ENCODE measurements at regions not wholly inside any gene's neighbourhood (a gene's known extent, or its start where the extent isn't known, plus 50 kb on each side); places are given as distances from the start of the nearest gene placed in this dataset.
"Not testable (repeated sequence)": the region's sequence is repeated elsewhere in the genome, so short reads cannot be mapped to it uniquely, and the experiment has no call there.

- Histone ChIP-seq H3K27me3 (ENCODE audit: control insufficient read depth, insufficient read depth, low read length, poor library complexity, severe bottlenecking) (no peaks in the 10 kb centered on the region), H3K27ac (ENCODE audit: low read depth, low read length) (no peak overlapping the region), H3K36me3 (ENCODE audit: control insufficient read depth, insufficient read depth, low read length) (no peaks in the 10 kb centered on the region), H3K4me3 (ENCODE audit: low read length) (no peak overlapping the region), H3K9me3 (ENCODE audit: control insufficient read depth, low read length) (no peaks in the 10 kb centered on the region), H3K4me1 (ENCODE audit: control insufficient read depth, insufficient read depth, low read length) (no peaks in the 10 kb centered on the region), H3K9ac (ENCODE audit: extremely low read depth, low read length, poor library complexity, severe bottlenecking) (no peak overlapping the region)
- TF ChIP-seq CTCF (conservative IDR thresholded peaks at IDR 0.05): no peak
- Mint-ChIP-seq H3K4me3 (no peak overlapping the region), H3K27me3 (ENCODE audit: insufficient read depth) (no peaks in the 10 kb centered on the region), H3K27ac (no peak overlapping the region), H3K4me1 (no peaks in the 10 kb centered on the region), H3K36me3 (ENCODE audit: low read depth) (no peaks in the 10 kb centered on the region), H3K9me3 (peaks cover 2% of the 10 kb centered on the region)
- WGBS, 2 experiments (ENCODE audit: insufficient coverage in 1 of 2, insufficient read length in 1 of 2): 56% methylated on average over 1 of the region's 1 CpG; no CpG with 5 or more reads in 1 of the 2 experiments
- no peak for DNase-seq
Observed at GRCh38 chr7:119879835-119880234, 393.1 kb upstream of the KCND2 start.

DNA sequence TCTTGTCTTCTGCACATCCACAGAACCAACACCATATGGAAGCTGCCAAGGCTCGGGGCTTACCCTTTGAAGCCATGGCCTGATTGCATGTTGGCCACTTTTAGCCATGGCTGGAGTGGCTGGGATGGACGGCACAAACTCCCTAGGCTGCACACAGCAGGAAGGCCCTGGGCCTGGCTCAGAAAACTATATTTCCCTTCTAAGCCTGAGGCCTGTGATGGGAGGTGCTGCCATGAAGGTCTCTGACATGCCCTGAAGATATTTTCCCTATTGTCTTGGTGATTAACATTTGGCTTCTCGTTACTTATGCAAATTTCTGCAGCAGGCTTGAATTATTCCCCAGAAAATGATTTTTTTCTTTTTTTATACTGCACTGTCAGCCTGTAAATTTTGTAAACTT is 387.0 kb upstream of the KCND2 start:
- H3K4me3 ChIP-seq (ENCODE audit: low read length): no peak overlapping the region
- DNase-seq: no peak
- no peaks in the 10 kb centered on the region for H3K36me3 Mint-ChIP-seq (ENCODE audit: low read depth)
- no peaks in the 10 kb centered on the region for H3K27me3 ChIP-seq (ENCODE audit: control insufficient read depth, insufficient read depth, low read length, poor library complexity, severe bottlenecking)
- no peaks in the 10 kb centered on the region for H3K4me1 ChIP-seq (ENCODE audit: control insufficient read depth, insufficient read depth, low read length)
- no peak overlapping the region for H3K27ac ChIP-seq (ENCODE audit: low read depth, low read length)
- H3K36me3 ChIP-seq (ENCODE audit: control insufficient read depth, insufficient read depth, low read length): no peaks in the 10 kb centered on the region
- H3K27ac Mint-ChIP-seq: no peak overlapping the region
- no peak overlapping the region for H3K9ac ChIP-seq (ENCODE audit: extremely low read depth, low read length, poor library complexity, severe bottlenecking)
- H3K4me1 Mint-ChIP-seq: no peaks in the 10 kb centered on the region
- H3K4me3 Mint-ChIP-seq: no peak overlapping the region
- 87 to 100% methylated on average over 1 to 3 of the region's 3 CpGs for WGBS, 2 experiments (ENCODE audit: insufficient coverage in 1 of 2, insufficient read length in 1 of 2)
- H3K27me3 Mint-ChIP-seq (ENCODE audit: insufficient read depth): no peaks in the 10 kb centered on the region
- no peaks in the 10 kb centered on the region for H3K9me3 ChIP-seq (ENCODE audit: control insufficient read depth, low read length)
- H3K9me3 Mint-ChIP-seq: peaks cover 3% of the 10 kb centered on the region
- no peak for TF ChIP-seq CTCF (conservative IDR thresholded peaks at IDR 0.05)

DNA sequence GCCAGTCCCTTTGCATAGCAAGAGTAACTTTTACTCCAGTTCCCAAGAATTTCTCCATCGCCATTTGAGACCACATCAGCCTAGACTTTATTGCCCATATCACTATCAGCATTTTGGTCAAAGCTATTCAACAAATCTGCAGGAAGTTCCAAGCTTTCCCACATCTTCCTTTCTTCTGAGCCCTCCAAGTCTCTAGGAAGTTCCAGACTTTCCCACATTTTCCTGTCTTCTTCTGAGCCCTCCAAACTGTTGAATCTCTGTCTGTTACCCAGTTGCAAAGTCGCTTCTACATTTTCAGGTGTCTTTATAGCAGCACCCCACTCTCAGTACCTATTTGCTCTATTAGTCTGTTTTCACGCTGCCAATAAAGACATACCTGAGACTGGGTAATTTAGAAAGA is 386.4 kb upstream of the KCND2 start:
- not testable (repeated sequence) for H3K27ac ChIP-seq (ENCODE audit: low read depth, low read length); H3K9me3 ChIP-seq (ENCODE audit: control insufficient read depth, low read length); H3K36me3 ChIP-seq (ENCODE audit: control insufficient read depth, insufficient read depth, low read length); H3K27me3 Mint-ChIP-seq (ENCODE audit: insufficient read depth); H3K27me3 ChIP-seq (ENCODE audit: control insufficient read depth, insufficient read depth, low read length, poor library complexity, severe bottlenecking); H3K36me3 Mint-ChIP-seq (ENCODE audit: low read depth); H3K9ac ChIP-seq (ENCODE audit: extremely low read depth, low read length, poor library complexity, severe bottlenecking); DNase-seq; H3K4me3 ChIP-seq (ENCODE audit: low read length); H3K4me3 Mint-ChIP-seq; H3K9me3 Mint-ChIP-seq; H3K4me1 ChIP-seq (ENCODE audit: control insufficient read depth, insufficient read depth, low read length); H3K27ac Mint-ChIP-seq; H3K4me1 Mint-ChIP-seq
- 87 to 90% methylated on average over 1 to 3 of the region's 3 CpGs for WGBS, 2 experiments (ENCODE audit: insufficient coverage in 1 of 2, insufficient read length in 1 of 2)

DNA sequence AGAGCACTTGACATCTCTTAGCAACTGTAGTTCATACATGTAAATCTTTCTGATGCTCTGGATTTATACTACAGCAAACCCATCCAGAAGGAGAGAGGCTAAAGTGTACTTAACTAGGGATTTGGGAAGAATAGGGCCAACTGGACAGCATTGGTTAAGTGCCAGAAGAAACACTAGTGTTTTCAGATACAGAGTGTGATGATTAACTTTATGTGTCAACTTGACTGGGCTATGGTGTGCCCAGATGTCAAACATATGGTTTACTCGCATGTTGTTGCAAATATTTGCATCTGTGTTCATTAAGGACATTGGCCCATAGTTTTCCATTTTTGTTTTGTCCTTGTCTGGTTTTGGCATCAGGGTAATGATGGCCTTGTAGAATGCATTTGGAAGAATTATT is 384.7 kb upstream of the KCND2 start:
- Mint-ChIP-seq H3K27me3 (ENCODE audit: insufficient read depth) (no peaks in the 10 kb centered on the region), H3K27ac (no peak overlapping the region), H3K4me1 (no peaks in the 10 kb centered on the region), H3K36me3 (ENCODE audit: low read depth) (no peaks in the 10 kb centered on the region), H3K9me3 (peaks cover 3% of the 10 kb centered on the region), H3K4me3 (no peak overlapping the region)
- Histone ChIP-seq H3K4me1 (ENCODE audit: control insufficient read depth, insufficient read depth, low read length) (no peaks in the 10 kb centered on the region), H3K9me3 (ENCODE audit: control insufficient read depth, low read length) (no peaks in the 10 kb centered on the region), H3K36me3 (ENCODE audit: control insufficient read depth, insufficient read depth, low read length) (no peaks in the 10 kb centered on the region), H3K27me3 (ENCODE audit: control insufficient read depth, insufficient read depth, low read length, poor library complexity, severe bottlenecking) (no peaks in the 10 kb centered on the region), H3K27ac (ENCODE audit: low read depth, low read length) (no peak overlapping the region), H3K4me3 (ENCODE audit: low read length) (no peak overlapping the region), H3K9ac (ENCODE audit: extremely low read depth, low read length, poor library complexity, severe bottlenecking) (no peak overlapping the region)
- TF ChIP-seq CTCF (conservative IDR thresholded peaks at IDR 0.05): no peak
- 86% methylated on average over 1 of the region's 1 CpG; no CpG with 5 or more reads in 1 of the 2 experiments for WGBS, 2 experiments (ENCODE audit: insufficient coverage in 1 of 2, insufficient read length in 1 of 2)
- no peak for DNase-seq

All from endodermal cell (in vitro differentiated cells).